Activated CD4-positive, alpha-beta T cell treated with anti-CD3 and anti-CD28 coated beads, Interleukin-2, amount 10 ng/mL, durations not matched to agents 7 days and 5 days (primary cell): ENCODE measurements at regions not wholly inside any gene's neighbourhood (a gene's known extent, or its start where the extent isn't known, plus 50 kb on each side); places are given as distances from the start of the nearest gene placed in this dataset.
A peak's percentile ranks its signal among the peaks of the same experiment; 100 is the strongest.

Experiments
- CTCF ChIA-PET: fragments of 350-600 bp; sonication (Branson Sonifier 250); formaldehyde crosslinking; loops from one replicate; lab custom pipeline; 2021; ENCODE audit warnings: antibody characterized with exemption; lab: Charles Lee
- POLR2A ChIA-PET: fragments of 350-600 bp; sonication (Branson Sonifier 250); formaldehyde crosslinking; loops from one replicate; lab custom pipeline; 2021; ENCODE audit warnings: antibody characterized with exemption; lab: Charles Lee
- DNase-seq: peaks from one replicate; pipeline ENCODE4 v3.0.0-alpha.2; 2020
- H3K27ac Mint-ChIP-seq: one replicate; pipeline ENCODE4 v1.8.0; 2021; ENCODE audit warnings: mild to moderate bottlenecking, moderate library complexity, mixed read lengths
- H3K27me3 Mint-ChIP-seq: one replicate; pipeline ENCODE4 v1.8.0; 2021; ENCODE audit warnings: mixed read lengths
- H3K36me3 Mint-ChIP-seq: one replicate; pipeline ENCODE4 v1.8.0; 2021; ENCODE audit warnings: low read depth, mixed read lengths
- H3K4me1 Mint-ChIP-seq: one replicate; pipeline ENCODE4 v1.8.0; 2021; ENCODE audit warnings: mixed read lengths
- H3K4me3 Mint-ChIP-seq: one replicate; pipeline ENCODE4 v1.8.0; 2021; ENCODE audit warnings: mild to moderate bottlenecking, moderate library complexity, mixed read lengths
- H3K9me3 Mint-ChIP-seq: one replicate; pipeline ENCODE4 v1.8.0; 2021; ENCODE audit warnings: mixed read lengths

GRCh38 chr5:54669845-54670244, 152.3 kb downstream of the SNX18 start:
- ChIA-PET CTCF (interaction anchor here (1.2 kb wide), 1 partner anchor 13 kb away, joined by 4 read pairs; no protein-coding TSS in a partner anchor), POLR2A (no interaction called here)
- no peak for DNase-seq
- peak overlapping the region; percentile 39 for H3K27ac Mint-ChIP-seq
- H3K9me3 Mint-ChIP-seq, result peaks cover 39% of the 10 kb centered on the region
- peaks cover 2% of the 10 kb centered on the region for H3K27me3 Mint-ChIP-seq
- H3K4me3 Mint-ChIP-seq, result no peak overlapping the region
- H3K4me1 Mint-ChIP-seq, result peaks cover 57% of the 10 kb centered on the region
- H3K36me3 Mint-ChIP-seq, result peaks cover 46% of the 10 kb centered on the region

- no peak for DNase-seq
- peaks cover 52% of the 10 kb centered on the region for H3K4me1 Mint-ChIP-seq
- peaks cover 36% of the 10 kb centered on the region for H3K9me3 Mint-ChIP-seq
- H3K27me3 Mint-ChIP-seq, result peaks cover 2% of the 10 kb centered on the region
- H3K27ac Mint-ChIP-seq, result peak overlapping the region; percentile 39
- CTCF ChIA-PET, result no interaction called here
- POLR2A ChIA-PET, result no interaction called here
- peaks cover 41% of the 10 kb centered on the region for H3K36me3 Mint-ChIP-seq
- H3K4me3 Mint-ChIP-seq, result no peak overlapping the region
These were observed 151.7 kb downstream of the SNX18 start for GRCh38 chr5:54669285-54669684.

GRCh38 chr5:54668096-54668495, 150.5 kb downstream of the SNX18 start:
- no peak overlapping the region for H3K27ac Mint-ChIP-seq
- peaks cover 34% of the 10 kb centered on the region for H3K9me3 Mint-ChIP-seq
- peaks cover 41% of the 10 kb centered on the region for H3K4me1 Mint-ChIP-seq
- ChIA-PET POLR2A (interaction anchor here (0.7 kb wide), 1 partner anchor 31 kb away, joined by 3 read pairs; no protein-coding TSS in a partner anchor), CTCF (interaction anchor here (1.2 kb wide), 1 partner anchor 22 kb away, joined by 3 read pairs; no protein-coding TSS in a partner anchor)
- H3K27me3 Mint-ChIP-seq, result peaks cover 2% of the 10 kb centered on the region
- peaks cover 38% of the 10 kb centered on the region for H3K36me3 Mint-ChIP-seq
- no peak overlapping the region for H3K4me3 Mint-ChIP-seq
- DNase-seq, result no peak

GRCh38 chr5:54667136-54667535, 149.6 kb downstream of the SNX18 start:
- H3K4me1 Mint-ChIP-seq, result peaks cover 34% of the 10 kb centered on the region
- DNase-seq, result no peak
- POLR2A ChIA-PET, result no interaction called here
- peaks cover 26% of the 10 kb centered on the region for H3K9me3 Mint-ChIP-seq
- H3K27ac Mint-ChIP-seq, result no peak overlapping the region
- no peak overlapping the region for H3K4me3 Mint-ChIP-seq
- peaks cover 2% of the 10 kb centered on the region for H3K27me3 Mint-ChIP-seq
- CTCF ChIA-PET, result interaction anchor here (1.2 kb wide), 1 partner anchor 23 kb away, joined by 3 read pairs; no protein-coding TSS in a partner anchor
- H3K36me3 Mint-ChIP-seq, result peaks cover 29% of the 10 kb centered on the region

- no peak overlapping the region for H3K4me3 Mint-ChIP-seq
- no peak for DNase-seq
- no peak overlapping the region for H3K27ac Mint-ChIP-seq
- peaks cover 14% of the 10 kb centered on the region for H3K36me3 Mint-ChIP-seq
- H3K9me3 Mint-ChIP-seq, result peaks cover 14% of the 10 kb centered on the region
- ChIA-PET POLR2A (no interaction called here), CTCF (interaction anchor here (0.7 to 1.2 kb wide), 3 partner anchors 10 to 145 kb away, joined by 3 read pairs; no protein-coding TSS in a partner anchor)
- H3K27me3 Mint-ChIP-seq, result peaks cover 2% of the 10 kb centered on the region
- H3K4me1 Mint-ChIP-seq, result peaks cover 8% of the 10 kb centered on the region
These were observed 146.3 kb downstream of the SNX18 start for GRCh38 chr5:54663866-54664265.

GRCh38 chr5:54661111-54661510, 143.6 kb downstream of the SNX18 start:
- Mint-ChIP-seq H3K4me3 (no peak overlapping the region), H3K36me3 (peaks cover 2% of the 10 kb centered on the region), H3K27me3 (no peaks in the 10 kb centered on the region), H3K9me3 (peaks cover 2% of the 10 kb centered on the region), H3K27ac (no peak overlapping the region), H3K4me1 (peaks cover 4% of the 10 kb centered on the region)
- ChIA-PET CTCF (interaction anchor here (1.3 kb wide), 1 partner anchor 27 kb away, joined by 4 read pairs; no protein-coding TSS in a partner anchor), POLR2A (no interaction called here)
- no peak for DNase-seq

- H3K36me3 Mint-ChIP-seq, result peaks cover 2% of the 10 kb centered on the region
- peaks cover 6% of the 10 kb centered on the region for H3K9me3 Mint-ChIP-seq
- peaks cover 12% of the 10 kb centered on the region for H3K4me1 Mint-ChIP-seq
- DNase-seq, result no peak
- CTCF ChIA-PET, result interaction anchor here (0.6 to 1.7 kb wide), 5 partner anchors 11 to 44 kb away, joined by 3 to 7 read pairs (median 3); no protein-coding TSS in a partner anchor
- H3K4me3 Mint-ChIP-seq, result no peak overlapping the region
- POLR2A ChIA-PET, result no interaction called here
- no peak overlapping the region for H3K27ac Mint-ChIP-seq
- no peaks in the 10 kb centered on the region for H3K27me3 Mint-ChIP-seq
These were observed 142.2 kb downstream of the SNX18 start for GRCh38 chr5:54659700-54660131.

- no peak overlapping the region for H3K4me3 Mint-ChIP-seq
- DNase-seq, result no peak
- peaks cover 2% of the 10 kb centered on the region for H3K36me3 Mint-ChIP-seq
- ChIA-PET CTCF (interaction anchor here (1.7 kb wide), 1 partner anchor 34 kb away, joined by 3 read pairs; no protein-coding TSS in a partner anchor), POLR2A (no interaction called here)
- H3K9me3 Mint-ChIP-seq, result peaks cover 6% of the 10 kb centered on the region
- H3K27ac Mint-ChIP-seq, result no peak overlapping the region
- H3K4me1 Mint-ChIP-seq, result peaks cover 17% of the 10 kb centered on the region
- H3K27me3 Mint-ChIP-seq, result no peaks in the 10 kb centered on the region
These were observed 140.5 kb downstream of the SNX18 start for GRCh38 chr5:54658010-54658409.

- CTCF ChIA-PET, result interaction anchor here (1.0 kb wide), 1 partner anchor 14 kb away, joined by 4 read pairs; no protein-coding TSS in a partner anchor
- peaks cover 15% of the 10 kb centered on the region for H3K4me1 Mint-ChIP-seq
- POLR2A ChIA-PET, result no interaction called here
- H3K27me3 Mint-ChIP-seq, result no peaks in the 10 kb centered on the region
- peaks cover 6% of the 10 kb centered on the region for H3K9me3 Mint-ChIP-seq
- no peak overlapping the region for H3K4me3 Mint-ChIP-seq
- peaks cover 2% of the 10 kb centered on the region for H3K36me3 Mint-ChIP-seq
- DNase-seq, result no peak
- H3K27ac Mint-ChIP-seq, result no peak overlapping the region
These were observed 138.7 kb downstream of the SNX18 start for GRCh38 chr5:54656261-54656728.

GRCh38 chr5:54655761-54656160, 138.2 kb downstream of the SNX18 start:
- no peaks in the 10 kb centered on the region for H3K36me3 Mint-ChIP-seq
- no peaks in the 10 kb centered on the region for H3K27me3 Mint-ChIP-seq
- peak overlapping the region; percentile 0 for H3K27ac Mint-ChIP-seq
- peaks cover 15% of the 10 kb centered on the region for H3K4me1 Mint-ChIP-seq
- H3K4me3 Mint-ChIP-seq, result no peak overlapping the region
- H3K9me3 Mint-ChIP-seq, result peaks cover 6% of the 10 kb centered on the region
- ChIA-PET CTCF (interaction anchor here (1.0 kb wide), 1 partner anchor 15 kb away, joined by 4 read pairs; no protein-coding TSS in a partner anchor), POLR2A (no interaction called here)
- DNase-seq, result no peak

GRCh38 chr5:54655266-54655665, 137.7 kb downstream of the SNX18 start:
- CTCF ChIA-PET, result no interaction called here
- Mint-ChIP-seq H3K27ac (no peak overlapping the region), H3K27me3 (no peaks in the 10 kb centered on the region), H3K4me1 (peaks cover 15% of the 10 kb centered on the region), H3K9me3 (peaks cover 6% of the 10 kb centered on the region), H3K4me3 (no peak overlapping the region), H3K36me3 (no peaks in the 10 kb centered on the region)
- POLR2A ChIA-PET, result no interaction called here
- no peak for DNase-seq

GRCh38 chr5:54653956-54654614, 136.5 kb downstream of the SNX18 start:
- Mint-ChIP-seq H3K27ac (no peak overlapping the region), H3K27me3 (no peaks in the 10 kb centered on the region), H3K36me3 (peaks cover 2% of the 10 kb centered on the region), H3K4me3 (no peak overlapping the region), H3K4me1 (peaks cover 18% of the 10 kb centered on the region), H3K9me3 (peaks cover 9% of the 10 kb centered on the region)
- ChIA-PET CTCF (no interaction called here), POLR2A (no interaction called here)
- DNase-seq, result no peak

- Mint-ChIP-seq H3K4me3 (no peak overlapping the region), H3K27ac (no peak overlapping the region), H3K36me3 (peaks cover 11% of the 10 kb centered on the region), H3K9me3 (peaks cover 11% of the 10 kb centered on the region), H3K4me1 (peaks cover 38% of the 10 kb centered on the region), H3K27me3 (no peaks in the 10 kb centered on the region)
- DNase-seq, result no peak
- POLR2A ChIA-PET, result no interaction called here
- CTCF ChIA-PET, result no interaction called here
These were observed 134.0 kb downstream of the SNX18 start for GRCh38 chr5:54651482-54652076.
